H9 (cell line): ENCODE measurements at regions not wholly inside any gene's neighbourhood (a gene's known extent, or its start where the extent isn't known, plus 50 kb on each side); places are given as distances from the start of the nearest gene placed in this dataset.

Source experiments
- DNase-seq: peaks from one replicate; pipeline ENCODE4 v3.0.0-alpha.2; 2017
- H2AFZ ChIP-seq: one replicate; pipeline ENCODE4 v1.6.1; 2013; ENCODE audit warnings: mild to moderate bottlenecking, low read length, control low read depth, moderate library complexity
- H2AK5ac ChIP-seq: 2 replicates; pipeline ENCODE4 v1.6.1; 2013; ENCODE audit warnings: low read length, control low read depth, mixed read lengths; ENCODE audit not compliant: insufficient read length
- H2BK120ac ChIP-seq: one replicate; pipeline ENCODE4 v1.6.1; 2013; ENCODE audit warnings: low read depth, mild to moderate bottlenecking, low read length, control low read depth, inconsistent platforms; ENCODE audit not compliant: poor library complexity, severe bottlenecking
- H2BK12ac ChIP-seq: 2 replicates; pipeline ENCODE4 v1.6.1; 2013; ENCODE audit warnings: low read length, control low read depth, mixed read lengths, low read depth; ENCODE audit not compliant: insufficient read length
- H2BK15ac ChIP-seq: 2 replicates; pipeline ENCODE4 v1.6.1; 2013; ENCODE audit warnings: low read depth, low read length, control low read depth
- H2BK20ac ChIP-seq: one replicate; pipeline ENCODE4 v1.6.1; 2013; ENCODE audit warnings: low read depth, mild to moderate bottlenecking, low read length, control low read depth, inconsistent platforms; ENCODE audit not compliant: poor library complexity, severe bottlenecking
- H2BK5ac ChIP-seq: 2 replicates; pipeline ENCODE4 v1.6.1; 2013; ENCODE audit warnings: low read length, control low read depth, mixed read lengths; ENCODE audit not compliant: insufficient read length
- H3K14ac ChIP-seq: 2 replicates; pipeline ENCODE4 v1.6.1; 2013; ENCODE audit warnings: low read length, control low read depth; ENCODE audit not compliant: insufficient read depth
- H3K18ac ChIP-seq: 2 replicates; pipeline ENCODE4 v1.6.1; 2013; ENCODE audit warnings: low read depth, mild to moderate bottlenecking, mixed read lengths, low read length, control low read depth; ENCODE audit not compliant: insufficient read length
- H3K23ac ChIP-seq: 2 replicates; pipeline ENCODE4 v1.6.1; 2013; ENCODE audit warnings: low read length, control low read depth, mixed read lengths, low read depth; ENCODE audit not compliant: insufficient read length
- H3K23me2 ChIP-seq: 2 replicates; pipeline ENCODE4 v1.6.1; 2013; ENCODE audit warnings: low read depth, mild to moderate bottlenecking, mixed read lengths, low read length, control low read depth; ENCODE audit not compliant: insufficient read length, poor library complexity, severe bottlenecking
- H3K27ac ChIP-seq: 2 replicates; pipeline ENCODE4 v1.5.1; 2013; ENCODE audit warnings: low read length, control low read depth, mixed read lengths, low read depth; ENCODE audit not compliant: insufficient read length
- H3K27me3 ChIP-seq: 2 replicates; pipeline ENCODE4 v1.6.1; 2013; ENCODE audit warnings: low read length, control low read depth, inconsistent platforms; ENCODE audit not compliant: insufficient read depth
- H3K4ac ChIP-seq: 2 replicates; pipeline ENCODE4 v1.6.1; 2013; ENCODE audit warnings: low read depth, mild to moderate bottlenecking, control low read depth, inconsistent platforms, low read length, moderate library complexity
- H3K4me1 ChIP-seq: 2 replicates; pipeline ENCODE4 v1.6.1; 2013; ENCODE audit warnings: low read length, control low read depth, inconsistent platforms; ENCODE audit not compliant: insufficient read depth
- H3K4me2 ChIP-seq: 2 replicates; pipeline ENCODE4 v1.6.1; 2013; ENCODE audit warnings: low read length, control low read depth, mixed read lengths; ENCODE audit not compliant: insufficient read length, insufficient read depth
- H3K56ac ChIP-seq: 2 replicates; pipeline ENCODE4 v1.6.1; 2013; ENCODE audit warnings: low read depth, mild to moderate bottlenecking, mixed read lengths, low read length, control low read depth; ENCODE audit not compliant: insufficient read length
- H3K79me1 ChIP-seq: 2 replicates; pipeline ENCODE4 v1.6.1; 2013; ENCODE audit warnings: low read depth, mild to moderate bottlenecking, moderate library complexity, low read length, control low read depth, inconsistent platforms; ENCODE audit not compliant: insufficient read depth, poor library complexity, severe bottlenecking
- H3K79me2 ChIP-seq: 2 replicates; pipeline ENCODE4 v1.6.1; 2013; ENCODE audit warnings: low read length, control low read depth, inconsistent platforms; ENCODE audit not compliant: insufficient read depth
- H3K9ac ChIP-seq: 2 replicates; pipeline ENCODE4 v1.6.1; 2013; ENCODE audit warnings: low read length, control low read depth, mixed read lengths; ENCODE audit not compliant: insufficient read length; ENCODE audit errors: extremely low read depth
- H3K9me3 ChIP-seq: one replicate; pipeline ENCODE4 v1.6.1; 2013; ENCODE audit warnings: low read depth, low read length, inconsistent platforms; ENCODE audit not compliant: control insufficient read depth
- H3T11ph ChIP-seq: one replicate; pipeline ENCODE4 v1.6.1; 2013; ENCODE audit warnings: mild to moderate bottlenecking, low read length, control low read depth, inconsistent platforms
- H4K20me1 ChIP-seq: one replicate; pipeline ENCODE4 v1.6.1; 2013; ENCODE audit not compliant: control insufficient read depth, insufficient read length, insufficient read depth
- H4K5ac ChIP-seq: 2 replicates; pipeline ENCODE4 v1.6.1; 2013; ENCODE audit warnings: low read depth, mild to moderate bottlenecking, mixed read lengths, low read length, control low read depth; ENCODE audit not compliant: insufficient read length
- H4K8ac ChIP-seq: replicated peaks from 2 replicates; pipeline ENCODE4 v1.6.1; 2013; ENCODE audit warnings: low read length, control low read depth, mixed read lengths, low read depth; ENCODE audit not compliant: insufficient read length
- H4K91ac ChIP-seq: 2 replicates; pipeline ENCODE4 v1.6.1; 2013; ENCODE audit warnings: low read depth, mild to moderate bottlenecking, moderate library complexity, mixed read lengths, low read length, control low read depth; ENCODE audit not compliant: insufficient read length
- H3K27ac Mint-ChIP-seq, 3 experiments: 2 replicates in 2 of 3; 3 replicates in 1 of 3; pipeline ENCODE4 v1.8.0; 2020 to 2021; ENCODE audit warnings: mixed read lengths in 3 of 3, mild to moderate bottlenecking in 1 of 3, moderate library complexity in 1 of 3
- H3K27me3 Mint-ChIP-seq: 2 replicates; pipeline ENCODE4 v1.8.0; 2021; ENCODE audit warnings: low read depth, mild to moderate bottlenecking, moderate library complexity, mixed read lengths
- H3K36me3 Mint-ChIP-seq, 3 experiments: 2 replicates in 2 of 3; 3 replicates in 1 of 3; pipeline ENCODE4 v1.8.0; 2020 to 2021; ENCODE audit warnings: low read depth in 3 of 3, mixed read lengths in 3 of 3; ENCODE audit not compliant: insufficient read depth in 1 of 3
- H3K4me1 Mint-ChIP-seq, 2 experiments: 2 replicates each; pipeline ENCODE4 v1.8.0; 2020; ENCODE audit warnings: mixed read lengths in 2 of 2
- H3K4me3 Mint-ChIP-seq, 2 experiments: 2 replicates in 1 of 2; 3 replicates in 1 of 2; pipeline ENCODE4 v1.8.0; 2020 to 2021; ENCODE audit warnings: mild to moderate bottlenecking in 2 of 2, mixed read lengths in 2 of 2, moderate library complexity in 1 of 2
- H3K9me3 Mint-ChIP-seq, 2 experiments: 2 replicates in 1 of 2; 3 replicates in 1 of 2; pipeline ENCODE4 v1.8.0; 2020; ENCODE audit warnings: mild to moderate bottlenecking in 2 of 2, mixed read lengths in 2 of 2, moderate library complexity in 1 of 2
- WGBS: extraction: QIAGEN DNeasy Blood & Tissue Kit; methylation state at CpG from one replicate; pipeline ENCODE4 v1.1.7; 2013; ENCODE audit warnings: missing lambda C conversion rate, low lambda C conversion rate, mixed read lengths; ENCODE audit not compliant: insufficient read length; ENCODE audit errors: extremely low coverage; 5-methylcytosine and 5-hydroxymethylcytosine counted together
- TF ChIP-seq, protein P1 (sequence below): fragments of 200-600 bp; sonication (generic); conservative IDR thresholded peaks from 3 replicates; pipeline ENCODE4 v1.8.0; 2021; ENCODE audit warnings: antibody characterized with exemption, mild to moderate bottlenecking

DNA sequence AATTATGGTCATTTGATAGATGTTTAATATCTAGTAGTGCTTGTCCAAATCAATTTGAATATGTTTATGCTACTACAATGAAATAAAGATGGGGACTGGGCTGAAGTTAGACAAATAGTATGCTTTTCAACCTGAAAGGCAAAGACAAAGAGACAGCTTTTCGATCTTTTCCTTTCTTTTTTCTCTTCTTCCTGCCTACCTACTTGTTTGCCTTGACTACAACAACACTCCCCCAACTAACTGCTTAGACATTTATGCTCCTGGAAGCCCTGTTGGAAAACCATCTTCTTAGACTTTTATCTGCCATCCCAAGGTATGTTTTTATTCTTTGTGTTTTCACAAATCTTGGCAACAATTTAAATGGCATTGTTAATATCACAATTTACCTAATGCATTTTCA, 374.4 kb upstream of the DDI1 start:
- Histone ChIP-seq H3T11ph (no peak overlapping the region), H3K27ac (no peak overlapping the region), H3K56ac (no peak overlapping the region), H2BK120ac (no peak overlapping the region), H4K20me1 (no peaks in the 10 kb centered on the region), H3K4ac (no peak overlapping the region), H3K23ac (no peak overlapping the region), H2BK20ac (no peak overlapping the region), H3K4me1 (no peaks in the 10 kb centered on the region), H3K4me2 (no peak overlapping the region), H2BK12ac (no peak overlapping the region), H2BK5ac (no peak overlapping the region), H3K9ac (no peak overlapping the region), H2AFZ (no peak overlapping the region), H2AK5ac (no peak overlapping the region), H4K5ac (no peak overlapping the region), H3K79me1 (no peaks in the 10 kb centered on the region), H4K8ac (no peak overlapping the region), H3K79me2 (no peaks in the 10 kb centered on the region), H4K91ac (no peak overlapping the region), H3K14ac (no peak overlapping the region), H3K23me2 (no peaks in the 10 kb centered on the region), H2BK15ac (no peak overlapping the region), H3K18ac (no peak overlapping the region), H3K9me3 (no peaks in the 10 kb centered on the region), H3K27me3 (no peaks in the 10 kb centered on the region)
- no CpG with 5 or more reads among the region's 1 CpG for WGBS
- TF ChIP-seq, protein P1, sequence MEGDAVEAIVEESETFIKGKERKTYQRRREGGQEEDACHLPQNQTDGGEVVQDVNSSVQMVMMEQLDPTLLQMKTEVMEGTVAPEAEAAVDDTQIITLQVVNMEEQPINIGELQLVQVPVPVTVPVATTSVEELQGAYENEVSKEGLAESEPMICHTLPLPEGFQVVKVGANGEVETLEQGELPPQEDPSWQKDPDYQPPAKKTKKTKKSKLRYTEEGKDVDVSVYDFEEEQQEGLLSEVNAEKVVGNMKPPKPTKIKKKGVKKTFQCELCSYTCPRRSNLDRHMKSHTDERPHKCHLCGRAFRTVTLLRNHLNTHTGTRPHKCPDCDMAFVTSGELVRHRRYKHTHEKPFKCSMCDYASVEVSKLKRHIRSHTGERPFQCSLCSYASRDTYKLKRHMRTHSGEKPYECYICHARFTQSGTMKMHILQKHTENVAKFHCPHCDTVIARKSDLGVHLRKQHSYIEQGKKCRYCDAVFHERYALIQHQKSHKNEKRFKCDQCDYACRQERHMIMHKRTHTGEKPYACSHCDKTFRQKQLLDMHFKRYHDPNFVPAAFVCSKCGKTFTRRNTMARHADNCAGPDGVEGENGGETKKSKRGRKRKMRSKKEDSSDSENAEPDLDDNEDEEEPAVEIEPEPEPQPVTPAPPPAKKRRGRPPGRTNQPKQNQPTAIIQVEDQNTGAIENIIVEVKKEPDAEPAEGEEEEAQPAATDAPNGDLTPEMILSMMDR: no peak
- Mint-ChIP-seq H3K4me3 (no peak overlapping the region), H3K27ac (no peak overlapping the region), H3K27me3 (no peaks in the 10 kb centered on the region), H3K9me3 (no peaks in the 10 kb centered on the region), H3K36me3 (no peaks in the 10 kb centered on the region), H3K4me1 (no peaks in the 10 kb centered on the region)
- DNase-seq: no peak
